GM12891 (cell line): ENCODE measurements at regions not wholly inside any gene's neighbourhood (a gene's known extent, or its start where the extent isn't known, plus 50 kb on each side); places are given as distances from the start of the nearest gene placed in this dataset.

Source experiments
- DNase-seq: peaks from one replicate; pipeline ENCODE4 v3.0.0; 2011; ENCODE audit warnings: low spot score; ENCODE audit not compliant: insufficient read length
- FAIRE-seq: peaks from 2 replicates; lab custom pipeline; 2011; peaks lifted over from hg19 to GRCh38; lab: Jason Lieb, UNC
- PAX5 ChIP-seq: IDR thresholded peaks from 2 replicates; pipeline ENCODE4 v1.6.1; 2011; ENCODE audit warnings: low read length, moderate library complexity, mild to moderate bottlenecking; ENCODE audit not compliant: insufficient read depth, severe bottlenecking
- POLR2A ChIP-seq: IDR thresholded peaks from 2 replicates; pipeline ENCODE4 v1.6.1; 2011; ENCODE audit warnings: low read depth, low read length, control low read depth
- POLR2AphosphoS5 ChIP-seq: IDR thresholded peaks from 2 replicates; pipeline ENCODE4 v1.6.1; 2011; ENCODE audit warnings: low read depth, low read length, control low read depth
- POU2F2 ChIP-seq: IDR thresholded peaks from 2 replicates; pipeline ENCODE4 v1.6.1; 2011; ENCODE audit warnings: low read depth, mild to moderate bottlenecking, control low read depth, low read length, moderate library complexity
- SPI1 ChIP-seq: IDR thresholded peaks from 2 replicates; pipeline ENCODE4 v1.6.1; 2011; ENCODE audit warnings: low read depth, low read length, control low read depth
- TAF1 ChIP-seq: IDR thresholded peaks from 2 replicates; pipeline ENCODE4 v1.6.1; 2011; ENCODE audit warnings: low read depth, low read length, control low read depth

DNA sequence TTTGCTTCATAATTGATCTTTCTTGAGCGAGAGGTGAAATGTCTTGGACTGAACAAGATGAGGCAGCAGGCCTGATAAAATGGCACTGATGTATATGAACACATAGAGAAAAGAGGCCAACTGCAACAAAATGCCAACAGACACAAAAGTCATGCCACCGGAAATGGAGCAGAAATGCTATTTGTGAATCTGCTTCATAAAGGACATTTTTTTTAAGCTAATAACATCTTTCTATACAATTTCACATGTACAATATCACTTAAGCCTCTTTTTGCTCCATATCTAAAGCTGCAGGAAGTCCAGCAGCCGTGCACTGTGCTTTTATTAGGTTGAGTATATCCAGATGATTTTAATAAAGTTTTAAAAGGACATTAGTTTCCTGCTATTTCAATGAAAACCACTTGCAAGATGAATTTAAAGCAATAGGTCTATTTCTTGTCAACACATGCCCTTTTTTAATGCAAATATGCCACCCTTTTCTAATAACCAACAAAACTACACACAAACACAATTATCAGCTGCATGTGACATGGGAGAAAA lies 169.2 kb upstream of the ADAMTS9 start:
- DNase-seq (no peak), FAIRE-seq (no peak)
- TF ChIP-seq POLR2A (no peak), SPI1 (no peak), POU2F2 (no peak), TAF1 (no peak), POLR2AphosphoS5 (no peak), PAX5 (no peak)

- TF ChIP-seq POLR2AphosphoS5 (no peak), SPI1 (no peak), TAF1 (no peak), POLR2A (no peak), PAX5 (no peak), POU2F2 (no peak)
- FAIRE-seq (no peak), DNase-seq (no peak)
These were observed 168.3 kb upstream of the ADAMTS9 start for GRCh38 chr3:64856106-64856505.

DNA sequence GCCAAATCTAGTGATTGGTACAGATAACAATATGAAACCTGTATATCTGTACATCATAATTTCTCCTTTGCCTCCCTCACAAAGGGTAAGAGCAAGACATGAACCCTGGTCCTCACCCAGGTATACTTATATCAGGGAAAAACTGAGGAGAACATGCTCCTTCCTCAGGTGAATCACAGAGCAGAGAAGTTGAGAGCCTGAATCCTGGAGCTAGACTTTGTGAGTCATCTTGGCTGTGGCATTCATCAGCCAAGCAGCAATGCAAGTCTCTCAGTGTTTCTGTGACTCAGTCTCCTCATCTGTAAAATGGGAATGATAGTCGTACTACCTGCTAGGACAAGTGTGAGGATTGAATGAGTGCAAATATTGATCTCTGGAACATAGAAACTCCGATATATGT lies 165.7 kb upstream of the ADAMTS9 start:
- no peak for TF ChIP-seq TAF1
- no peak for TF ChIP-seq POLR2AphosphoS5
- no peak for TF ChIP-seq POLR2A
- TF ChIP-seq POU2F2, result no peak
- no peak for TF ChIP-seq SPI1
- TF ChIP-seq PAX5, result no peak
- DNase-seq, result no peak
- FAIRE-seq, result no peak

GRCh38 chr3:64852738-64853137 lies 164.9 kb upstream of the ADAMTS9 start:
- no peak for TF ChIP-seq POLR2AphosphoS5
- TF ChIP-seq POU2F2, result no peak
- TF ChIP-seq PAX5, result no peak
- TF ChIP-seq POLR2A, result no peak
- TF ChIP-seq TAF1, result no peak
- no peak for TF ChIP-seq SPI1
- no peak for DNase-seq
- FAIRE-seq, result no peak

GRCh38 chr3:64848822-64849221 lies 161.0 kb upstream of the ADAMTS9 start:
- TF ChIP-seq POU2F2 (no peak), PAX5 (no peak), POLR2AphosphoS5 (no peak), TAF1 (no peak), POLR2A (no peak), SPI1 (no peak)
- FAIRE-seq, result no peak

GRCh38 chr3:64848127-64848800 lies 160.5 kb upstream of the ADAMTS9 start:
- DNase-seq (no peak), FAIRE-seq (no peak)
- TF ChIP-seq PAX5, result no peak
- TF ChIP-seq POLR2A, result no peak
- TF ChIP-seq TAF1, result no peak
- TF ChIP-seq POU2F2, result no peak
- TF ChIP-seq SPI1, result no peak
- no peak for TF ChIP-seq POLR2AphosphoS5

More at GRCh38 chr3:64848822-64849221, 161.0 kb upstream of the ADAMTS9 start:
- no peak for DNase-seq

DNA sequence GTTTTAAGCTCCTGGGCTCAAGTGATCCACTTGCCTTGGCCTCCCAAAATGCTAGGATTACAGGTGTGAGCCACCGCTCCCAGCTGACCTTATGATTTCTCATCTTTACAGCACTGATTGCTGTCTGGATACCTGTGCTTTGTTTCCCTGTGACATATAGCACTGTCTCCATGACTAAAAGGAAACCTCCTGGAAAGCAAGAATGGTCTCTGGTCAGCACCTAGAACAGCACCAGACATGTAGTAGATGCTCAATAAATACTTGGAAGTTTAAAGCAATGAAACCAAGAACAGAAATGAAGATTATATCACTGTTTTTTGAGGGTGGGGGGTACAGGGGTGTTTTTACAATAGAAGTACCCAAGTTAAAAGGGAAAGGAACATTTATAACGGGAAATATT lies 156.8 kb upstream of the ADAMTS9 start:
- TF ChIP-seq SPI1 (no peak), POLR2A (no peak), POU2F2 (no peak), POLR2AphosphoS5 (no peak), TAF1 (no peak), PAX5 (no peak)
- DNase-seq (no peak), FAIRE-seq (no peak)

DNA sequence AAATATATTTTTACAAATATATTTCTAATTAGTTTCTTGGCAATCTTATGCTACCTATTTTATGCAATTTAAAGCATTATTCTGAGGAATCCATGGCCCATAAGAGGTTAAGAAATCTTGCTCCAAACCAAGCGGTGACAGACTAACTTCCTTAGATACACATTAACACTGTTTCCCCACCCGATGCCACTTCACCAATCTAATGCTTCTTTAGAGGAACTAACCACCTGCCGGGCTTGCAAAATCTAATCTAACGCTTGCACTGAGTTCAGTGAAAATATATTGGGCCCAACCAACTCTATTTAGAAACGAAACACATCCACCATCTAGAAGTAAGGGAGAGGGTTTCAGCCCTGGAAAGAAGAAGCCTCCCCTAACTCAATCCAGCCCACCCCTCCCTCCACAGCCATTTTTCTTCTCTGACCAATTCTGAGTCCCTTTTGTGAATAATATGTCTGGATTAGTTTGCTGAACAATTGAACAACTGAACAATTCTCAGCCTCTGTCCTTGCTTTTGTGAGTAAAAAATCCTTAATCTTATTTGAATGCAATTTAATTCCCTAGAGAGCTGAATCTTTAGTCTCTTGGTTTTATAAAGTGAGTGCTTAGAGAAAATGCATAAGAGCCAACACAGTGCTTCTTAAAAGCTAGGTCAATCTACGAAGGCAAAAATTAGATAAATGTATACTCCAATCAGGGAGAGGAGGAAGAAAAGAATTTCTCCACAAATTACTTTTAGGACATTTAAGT lies 150.4 kb upstream of the ADAMTS9 start:
- FAIRE-seq, result no peak
- no peak for TF ChIP-seq POLR2AphosphoS5
- TF ChIP-seq SPI1, result no peak
- TF ChIP-seq TAF1, result no peak
- TF ChIP-seq POLR2A, result no peak
- no peak for TF ChIP-seq PAX5
- TF ChIP-seq POU2F2, result no peak
- DNase-seq, result no peak

- no peak for TF ChIP-seq SPI1
- TF ChIP-seq TAF1, result no peak
- no peak for TF ChIP-seq PAX5
- no peak for TF ChIP-seq POU2F2
- no peak for TF ChIP-seq POLR2AphosphoS5
- TF ChIP-seq POLR2A, result no peak
- no peak for DNase-seq
- no peak for FAIRE-seq
These were observed 149.4 kb upstream of the ADAMTS9 start for GRCh38 chr3:64837126-64837738.

DNA sequence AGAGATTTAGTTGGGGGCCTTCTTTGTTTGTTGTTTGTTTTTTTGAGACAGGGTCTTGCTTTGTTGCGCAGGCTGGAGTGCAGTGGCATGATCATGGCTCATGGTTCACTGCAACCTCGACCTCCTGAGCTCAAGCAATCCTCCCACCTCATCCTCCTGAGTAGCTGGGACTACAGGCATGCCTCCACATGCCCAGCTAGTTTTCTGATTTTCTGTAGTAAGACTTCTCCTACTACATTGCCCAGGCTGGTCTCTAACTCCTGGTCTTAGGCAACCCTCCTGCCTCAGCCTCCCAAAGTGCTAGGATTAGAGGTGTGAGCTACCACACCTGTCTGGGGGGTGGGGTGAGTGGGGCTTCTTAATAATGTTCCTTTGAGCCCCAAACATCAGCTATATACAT lies 148.3 kb upstream of the ADAMTS9 start:
- no peak for DNase-seq
- TF ChIP-seq POU2F2, result no peak
- TF ChIP-seq POLR2AphosphoS5, result no peak
- TF ChIP-seq POLR2A, result no peak
- no peak for TF ChIP-seq PAX5
- TF ChIP-seq SPI1, result no peak

GRCh38 chr3:64832098-64832497 lies 144.3 kb upstream of the ADAMTS9 start:
- DNase-seq (no peak), FAIRE-seq (no peak)
- TF ChIP-seq TAF1 (no peak), SPI1 (no peak), PAX5 (no peak), POU2F2 (no peak), POLR2A (no peak), POLR2AphosphoS5 (no peak)

More for the DNA sequence above, 148.3 kb upstream of the ADAMTS9 start:
- no peak for FAIRE-seq
